GM18517 (cell line): ENCODE measurements at regions not wholly inside any gene's neighbourhood (a gene's known extent, or its start where the extent isn't known, plus 50 kb on each side); places are given as distances from the start of the nearest gene placed in this dataset.

Source experiments
- ATAC-seq: cut with Tn5 transposase; IDR thresholded peaks from one replicate; pipeline ENCODE4 v1.9.1; 2021; ENCODE audit warnings: mild to moderate bottlenecking, moderate library complexity; ENCODE audit not compliant: unreplicated experiment

DNA sequence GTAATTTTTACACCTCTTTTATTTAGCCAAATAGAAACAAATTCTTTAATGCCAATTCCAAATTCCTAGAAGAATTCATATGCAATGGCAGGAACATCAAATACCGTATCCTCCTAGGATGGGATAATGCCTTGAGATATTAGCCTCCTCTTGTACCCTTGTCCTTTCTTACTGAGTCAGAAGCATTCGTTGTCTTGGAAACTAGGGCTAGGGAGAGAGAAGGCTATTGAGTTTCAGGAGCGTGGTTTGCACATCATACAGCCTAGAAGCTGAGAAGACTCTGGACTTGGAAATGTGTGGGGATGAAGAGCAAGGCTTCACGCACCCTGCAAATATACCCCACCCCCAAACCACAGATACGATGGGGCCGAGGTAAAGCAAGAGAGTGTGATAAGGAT is 300.7 kb downstream of the SP3 start:
- no peak for ATAC-seq

DNA sequence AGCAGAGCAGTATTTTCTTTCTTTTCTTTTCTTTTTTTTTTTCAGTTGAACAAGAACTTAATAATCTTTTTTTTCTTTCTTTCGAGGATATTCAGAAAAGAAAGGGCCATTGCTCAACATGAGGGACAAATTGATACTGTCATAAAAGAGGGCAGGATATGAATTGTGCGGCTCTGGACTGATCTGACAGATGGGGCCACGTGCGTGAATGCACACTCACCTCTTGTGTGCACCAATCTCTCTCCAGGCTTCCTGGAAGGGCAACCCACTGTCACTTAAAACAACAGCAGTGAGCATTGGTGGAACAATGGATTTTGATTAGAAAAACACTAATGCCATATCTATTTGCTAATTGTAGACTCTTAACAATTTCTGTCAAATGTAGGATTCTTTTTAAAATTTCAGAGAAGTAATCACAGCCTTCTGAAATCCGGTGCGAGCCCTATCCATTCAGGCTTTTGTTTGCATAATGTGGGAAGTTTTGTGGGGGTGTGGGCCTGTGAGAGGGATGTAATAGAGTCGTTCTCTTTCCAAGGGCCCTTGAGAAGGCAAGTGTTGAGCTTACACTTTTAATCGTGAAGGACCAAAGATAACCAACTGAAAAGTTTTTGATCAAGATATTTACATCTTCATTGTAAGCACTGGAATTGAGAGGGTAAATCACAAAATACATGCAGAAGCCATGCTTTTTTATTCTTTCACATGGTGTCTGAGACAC is 298.8 kb downstream of the SP3 start:
- no peak for ATAC-seq

DNA sequence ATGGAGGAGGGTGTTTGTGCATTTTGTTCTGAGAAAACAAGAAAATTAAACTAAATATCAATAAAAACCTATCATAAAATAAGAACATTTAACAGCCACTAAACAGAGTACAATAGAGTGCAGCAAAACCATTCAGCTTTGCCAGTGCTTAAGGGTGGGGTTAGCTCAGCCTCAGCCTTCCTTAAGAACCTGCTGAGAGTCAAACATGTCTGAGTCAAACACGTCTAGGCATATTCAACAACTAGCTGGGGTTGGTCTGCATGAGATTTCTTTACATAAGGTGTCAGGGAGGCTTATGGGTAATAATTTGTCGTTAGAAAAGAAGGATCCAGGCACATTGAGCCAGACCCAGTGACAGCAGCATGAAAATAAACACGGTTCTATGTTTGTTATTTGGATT is 298.2 kb downstream of the SP3 start:
- ATAC-seq: no peak

DNA sequence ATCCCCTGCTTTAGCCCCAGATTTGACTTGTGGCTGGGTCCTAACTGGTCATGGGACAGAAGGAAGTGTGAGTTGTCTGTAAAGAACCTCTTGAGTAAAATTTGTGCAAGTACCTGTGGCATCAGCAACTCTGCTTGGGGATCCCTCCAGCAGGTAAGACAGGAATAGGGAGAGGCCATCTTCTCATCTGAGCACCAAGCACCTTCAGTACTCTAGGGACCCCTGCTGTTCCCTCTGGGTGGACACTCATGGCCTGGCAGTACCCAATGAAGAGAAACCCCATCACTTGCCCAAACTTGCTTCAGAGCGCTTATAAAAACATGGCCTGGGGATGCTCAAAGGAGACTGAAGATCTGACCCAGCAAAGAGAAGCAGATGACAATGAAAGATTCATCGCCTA is 297.8 kb downstream of the SP3 start:
- no peak for ATAC-seq

DNA sequence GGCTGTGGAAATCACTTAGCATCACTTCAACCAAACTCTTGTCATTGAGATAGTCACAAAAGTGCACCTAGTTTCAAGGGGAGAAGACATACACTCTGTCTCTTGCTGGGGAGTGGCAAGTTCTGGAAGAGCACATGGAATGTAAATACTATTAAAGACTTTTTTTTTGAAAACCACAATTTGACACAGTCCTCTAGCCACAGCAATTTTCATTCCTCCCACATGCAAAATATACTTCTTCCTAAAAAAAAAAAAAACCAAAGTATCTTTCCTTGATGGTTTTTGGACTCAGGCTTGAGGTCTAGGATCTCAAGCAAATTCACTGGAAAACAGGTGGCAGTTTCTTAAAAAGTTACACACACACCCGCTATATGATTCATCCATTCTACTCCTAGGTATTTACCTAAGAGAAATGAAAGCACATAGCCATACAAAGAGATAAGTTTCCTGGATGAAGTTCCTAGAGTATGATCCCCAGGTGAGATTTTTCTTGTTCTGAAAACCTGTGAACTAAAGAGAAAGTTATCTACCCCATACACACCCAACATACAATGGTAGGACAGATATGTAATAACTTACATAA is 295.8 kb downstream of the SP3 start:
- no peak for ATAC-seq

DNA sequence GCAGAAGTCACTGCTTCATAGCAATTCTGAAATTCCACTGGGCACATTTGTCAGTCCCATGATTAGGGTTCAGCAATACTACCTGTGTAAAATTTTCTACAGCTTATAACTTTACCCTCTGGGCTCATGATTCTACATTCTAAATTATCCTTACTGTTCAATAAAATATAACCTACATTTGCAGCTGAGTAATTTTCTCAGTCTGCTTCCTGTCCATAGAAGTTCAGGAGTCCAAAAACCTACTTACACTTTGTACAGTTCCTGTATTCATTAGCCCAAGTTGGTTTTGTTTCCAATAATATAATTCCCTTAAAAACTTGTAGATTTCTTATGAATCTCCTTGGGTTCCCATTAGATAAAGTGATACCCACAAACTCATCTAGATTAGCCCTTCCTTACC is 295.3 kb downstream of the SP3 start:
- no peak for ATAC-seq

DNA sequence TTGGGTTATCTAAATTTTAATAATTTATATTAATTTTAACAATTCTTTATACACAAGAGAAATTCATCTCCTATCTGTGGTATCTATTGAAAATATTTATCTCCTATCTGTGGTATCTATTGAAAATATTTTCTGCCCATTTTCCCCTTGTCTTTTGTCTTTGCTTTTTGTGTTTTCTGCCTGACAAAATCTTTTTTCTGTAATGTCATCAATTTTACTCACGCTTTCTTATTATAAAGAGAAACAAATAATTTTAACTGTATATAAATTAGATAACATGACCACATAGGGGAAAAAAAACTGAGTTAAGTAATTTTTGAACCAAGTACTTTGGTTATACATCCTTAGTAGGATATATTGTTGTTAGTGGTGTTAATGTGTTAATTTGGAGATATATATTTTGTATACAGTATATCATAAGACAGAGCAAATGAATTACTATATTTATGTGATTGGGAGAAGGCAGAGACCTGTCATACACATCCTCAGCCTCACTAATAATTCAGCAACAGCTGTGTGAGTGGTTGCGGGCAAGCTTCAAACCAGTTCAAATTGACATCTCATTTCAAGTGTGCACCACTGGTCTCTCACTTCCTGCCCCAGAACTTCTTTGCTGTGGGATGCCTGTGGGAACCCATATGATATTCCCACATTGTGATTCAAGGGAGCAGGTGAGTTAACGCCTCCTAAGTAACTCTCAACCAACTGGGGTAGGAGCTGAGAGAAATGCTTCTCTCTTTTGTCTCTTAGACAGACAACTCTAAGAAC is 292.4 kb downstream of the SP3 start:
- ATAC-seq: no peak

DNA sequence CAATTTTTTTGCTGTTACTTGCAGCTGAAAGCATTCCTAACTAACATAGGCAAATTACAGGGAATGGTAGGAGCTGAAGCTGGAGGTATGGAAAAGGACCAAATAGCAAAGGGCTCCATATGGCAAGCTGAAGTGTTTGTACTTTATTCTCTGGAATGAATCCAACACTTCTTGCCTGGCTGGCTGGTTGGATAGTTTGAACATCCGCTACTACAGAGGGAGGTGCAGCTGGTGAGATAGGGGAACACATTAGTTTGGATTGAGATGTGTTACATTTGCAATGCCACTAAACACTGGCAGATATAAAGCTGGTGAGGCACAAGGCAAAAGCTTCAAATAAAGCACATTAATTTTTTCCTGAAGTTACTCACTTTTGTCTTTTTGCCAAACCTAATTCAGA is 291.5 kb downstream of the SP3 start:
- ATAC-seq: no peak

DNA sequence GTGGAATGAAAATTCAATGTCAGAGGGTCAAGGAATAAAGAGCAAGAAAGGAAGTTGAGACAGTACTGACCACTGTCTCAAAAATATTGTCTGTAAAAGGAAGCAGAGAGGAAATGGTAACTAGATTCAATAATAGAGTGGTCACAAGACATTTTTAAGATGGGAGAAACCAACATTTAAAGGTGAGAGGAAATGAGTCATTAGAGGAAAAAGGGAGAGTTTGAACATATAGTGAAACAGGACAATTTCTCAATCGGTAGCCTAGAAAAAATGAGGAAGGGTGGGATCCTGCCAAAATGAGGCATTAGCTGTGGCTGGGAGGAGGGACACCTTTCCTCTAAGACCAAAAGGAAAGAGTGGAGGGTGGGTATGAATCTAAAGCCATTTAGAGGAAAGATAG is 288.5 kb downstream of the SP3 start:
- no peak for ATAC-seq

DNA sequence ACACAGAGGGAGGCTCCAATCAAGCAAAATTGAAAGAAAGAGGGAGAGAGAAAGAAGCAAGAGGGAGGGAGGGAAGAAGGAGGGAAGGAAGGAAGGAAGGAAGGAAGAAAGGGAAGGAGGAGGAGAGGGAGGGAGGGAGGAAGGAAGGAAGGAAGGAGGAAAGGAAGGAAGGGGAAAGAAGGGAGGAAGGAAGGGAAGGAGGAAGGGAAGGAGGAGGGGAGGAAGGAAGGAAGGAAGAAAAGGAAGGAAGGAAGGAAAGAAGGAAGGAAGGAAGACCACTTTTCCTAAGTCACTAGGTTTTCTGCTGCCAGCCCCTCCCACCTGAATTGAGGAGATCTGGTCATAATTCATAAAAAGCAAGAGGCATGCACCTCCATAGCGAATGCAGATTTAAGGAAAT is 287.0 kb downstream of the SP3 start:
- no peak for ATAC-seq

DNA sequence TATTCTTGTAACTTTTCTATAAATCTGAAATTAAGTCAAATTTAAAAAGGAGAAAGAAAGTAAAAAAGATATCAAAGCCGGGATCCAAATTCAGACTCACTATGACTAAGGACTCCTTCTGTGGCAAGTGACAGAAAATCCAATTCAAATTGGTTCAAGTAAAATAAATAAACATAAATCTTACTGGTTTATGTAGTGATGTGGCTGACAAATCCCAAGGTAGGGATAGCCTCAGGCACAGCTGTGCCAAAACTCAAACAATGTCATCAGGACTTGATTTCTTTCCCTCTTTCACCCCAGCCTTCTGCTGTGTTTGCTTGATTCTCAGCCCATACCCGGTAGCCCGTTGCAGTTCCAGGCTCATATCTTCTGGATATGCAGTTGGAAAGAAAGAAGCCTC is 284.6 kb downstream of the SP3 start:
- no peak for ATAC-seq

DNA sequence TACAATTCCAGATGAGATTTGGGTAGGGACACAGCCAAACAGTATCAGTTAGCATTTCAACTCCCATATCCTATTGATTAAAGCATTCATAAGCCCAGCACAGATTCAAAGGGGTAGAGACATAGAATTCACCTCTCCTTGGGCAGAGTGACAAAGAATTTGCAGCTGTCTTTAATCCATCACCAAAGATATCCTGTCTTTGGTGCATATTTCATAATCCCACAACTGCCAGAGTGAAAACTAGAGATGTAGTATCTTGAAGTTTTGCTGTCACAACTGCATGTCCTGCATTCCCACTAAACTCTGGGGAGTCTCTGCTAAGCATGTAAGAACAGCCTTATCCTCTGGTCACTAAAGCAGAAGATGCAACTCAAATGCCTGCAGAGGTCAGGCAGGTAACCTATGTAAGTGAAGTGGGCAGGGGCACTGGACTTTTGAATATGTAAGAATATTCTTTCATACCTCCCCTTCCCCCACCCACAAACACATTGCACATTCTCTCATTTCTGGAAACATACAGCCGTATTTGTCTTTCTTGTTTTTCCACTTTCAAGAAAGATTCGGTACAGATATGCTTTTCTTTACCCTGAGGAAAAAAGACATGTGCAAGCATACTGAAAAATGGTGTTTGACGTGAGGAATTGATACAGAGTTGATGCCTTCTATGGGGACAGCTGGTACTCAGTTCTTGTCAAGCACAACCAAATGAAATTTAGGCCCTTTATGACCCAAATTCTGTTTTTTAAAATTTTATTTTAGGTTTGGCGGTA is 283.1 kb downstream of the SP3 start:
- ATAC-seq: no peak

DNA sequence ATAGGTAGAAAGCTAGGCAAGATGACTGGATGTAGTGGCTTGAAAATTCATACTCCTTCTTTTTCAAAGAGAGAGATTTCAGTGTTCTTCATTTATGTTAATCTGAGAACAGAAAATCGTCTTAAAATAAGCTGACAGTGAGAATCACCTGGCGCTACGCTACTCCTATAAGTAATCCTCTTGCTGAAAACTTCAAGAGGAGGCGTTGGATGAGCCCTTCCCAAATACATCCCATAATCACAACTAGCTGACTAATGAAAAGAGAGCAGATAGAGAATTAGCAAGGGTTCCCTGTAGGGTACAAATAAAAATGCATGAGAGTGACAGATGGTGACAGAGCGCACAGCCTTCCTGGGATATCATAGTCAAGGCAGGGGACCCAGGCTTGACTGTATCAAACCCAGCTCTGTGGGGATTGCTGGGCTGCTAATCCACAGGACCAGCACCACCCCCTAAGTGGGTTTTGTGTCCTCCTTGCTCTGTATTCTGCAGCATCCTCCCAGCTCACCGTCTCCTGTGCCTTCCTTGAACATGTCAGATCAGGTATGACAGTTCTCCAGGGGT is 280.2 kb downstream of the SP3 start:
- ATAC-seq: no peak

DNA sequence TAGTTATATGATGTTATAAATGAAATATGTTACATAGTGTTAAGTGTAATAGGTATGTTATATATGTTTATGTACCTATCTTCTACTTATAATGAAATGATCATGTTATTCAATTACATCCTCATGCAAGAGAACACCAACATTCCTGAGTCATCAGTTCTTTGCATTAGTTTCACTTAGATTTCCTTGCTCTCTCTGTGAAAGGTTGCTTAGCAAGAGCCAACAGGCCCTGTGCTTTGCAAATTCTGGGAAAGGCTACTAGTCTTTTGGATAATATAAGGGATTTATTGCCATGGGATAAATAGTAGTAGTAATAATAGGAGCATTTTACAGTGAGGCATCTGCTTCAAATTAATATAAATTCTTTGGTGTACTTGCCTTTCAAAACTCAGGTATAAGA is 274.8 kb downstream of the SP3 start:
- ATAC-seq: no peak

DNA sequence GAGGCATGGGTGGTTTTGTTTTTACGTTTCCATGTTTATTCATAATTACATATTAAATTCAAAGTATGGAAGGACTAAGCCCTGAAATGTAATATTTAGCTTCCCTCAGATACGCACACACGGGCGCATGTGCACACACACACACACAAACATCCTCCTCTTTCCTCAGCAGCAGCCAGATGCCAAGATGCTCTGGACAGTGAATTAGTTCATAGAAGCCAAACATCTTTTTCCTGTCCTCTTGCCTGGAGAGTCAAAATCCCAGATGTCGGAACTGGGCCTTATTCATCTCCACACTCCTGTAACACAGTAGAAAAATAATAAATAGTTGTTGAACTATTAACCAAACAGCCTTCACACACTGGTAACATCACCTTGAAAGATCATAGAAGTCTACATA is 273.1 kb downstream of the SP3 start:
- ATAC-seq: no peak

DNA sequence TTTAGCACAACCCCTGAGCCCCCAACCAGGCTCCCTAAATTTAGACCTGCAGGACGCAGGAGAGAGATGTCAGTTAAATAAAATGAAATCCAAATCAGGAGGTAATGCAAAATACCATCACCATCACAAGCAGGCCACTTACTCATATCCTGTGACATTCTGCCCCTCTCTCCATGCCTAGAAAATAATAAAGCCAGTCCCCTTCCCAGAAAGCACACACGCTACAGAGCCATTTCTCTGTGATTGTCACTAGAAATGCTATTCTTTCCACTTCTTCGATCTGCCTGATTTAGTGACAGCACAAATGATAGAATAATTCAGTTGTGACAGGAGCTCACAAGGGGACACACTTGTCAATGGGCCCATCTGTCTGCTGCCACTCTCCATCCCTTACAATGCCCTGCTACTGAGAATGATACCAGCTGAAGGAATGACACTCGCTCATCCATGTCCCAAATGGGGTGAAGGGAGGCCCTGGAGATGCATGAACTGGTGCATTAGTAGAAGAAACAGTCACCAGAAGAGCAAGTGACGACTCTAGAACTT is 272.1 kb downstream of the SP3 start:
- no peak for ATAC-seq

DNA sequence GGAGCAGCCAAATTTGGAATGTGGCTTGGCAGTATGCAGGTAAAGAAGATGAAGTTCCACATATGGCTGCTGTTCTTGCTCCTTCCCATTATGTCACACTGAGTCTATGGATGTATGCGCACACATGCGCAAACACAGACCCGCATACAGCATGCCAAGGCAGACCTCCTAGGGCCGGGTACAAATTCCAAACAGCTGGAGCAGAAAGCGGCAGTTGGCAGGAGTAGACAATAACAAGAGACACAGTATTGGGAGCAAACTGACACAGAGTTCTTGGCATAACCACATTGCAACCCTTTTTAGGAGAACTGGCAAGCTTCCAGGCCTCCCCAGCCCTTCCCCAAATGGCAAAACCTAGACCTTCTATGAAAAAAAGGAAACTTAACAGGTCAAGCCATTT is 268.9 kb downstream of the SP3 start:
- no peak for ATAC-seq

DNA sequence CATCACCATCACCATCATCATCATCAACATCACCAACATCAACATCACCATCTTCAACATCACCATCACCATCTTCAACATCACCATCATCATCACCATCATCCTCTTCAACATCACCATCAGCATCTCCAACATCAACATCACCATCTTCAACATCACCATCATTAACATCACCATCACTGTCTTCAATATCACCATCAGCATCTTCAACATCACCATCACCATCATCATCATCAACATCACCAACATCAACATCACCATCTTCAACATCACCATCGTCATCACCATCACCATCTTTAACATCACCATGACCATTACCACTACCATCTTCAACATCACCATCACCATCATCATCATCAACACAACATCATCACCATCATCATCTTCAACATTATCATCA is 267.2 kb downstream of the SP3 start:
- no peak for ATAC-seq

DNA sequence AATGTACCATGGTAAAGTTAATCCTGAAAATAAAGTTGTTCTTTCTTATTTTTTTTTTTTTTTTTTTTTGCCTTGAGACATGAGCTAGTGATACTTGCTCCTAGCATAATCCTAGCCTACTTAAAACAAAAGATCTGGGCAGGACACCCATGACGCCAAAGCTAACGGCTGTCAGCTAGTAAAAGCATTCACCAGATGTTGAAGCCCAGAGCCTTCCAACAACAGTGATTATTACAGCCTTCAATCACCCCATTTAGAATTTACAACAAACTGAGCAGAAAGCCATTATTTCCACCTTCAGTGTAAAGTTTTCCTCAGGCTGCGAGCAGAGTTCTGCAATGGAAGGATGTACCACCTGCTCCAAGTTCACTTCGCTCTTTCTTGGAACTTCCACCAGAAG is 259.5 kb downstream of the SP3 start:
- ATAC-seq: no peak

DNA sequence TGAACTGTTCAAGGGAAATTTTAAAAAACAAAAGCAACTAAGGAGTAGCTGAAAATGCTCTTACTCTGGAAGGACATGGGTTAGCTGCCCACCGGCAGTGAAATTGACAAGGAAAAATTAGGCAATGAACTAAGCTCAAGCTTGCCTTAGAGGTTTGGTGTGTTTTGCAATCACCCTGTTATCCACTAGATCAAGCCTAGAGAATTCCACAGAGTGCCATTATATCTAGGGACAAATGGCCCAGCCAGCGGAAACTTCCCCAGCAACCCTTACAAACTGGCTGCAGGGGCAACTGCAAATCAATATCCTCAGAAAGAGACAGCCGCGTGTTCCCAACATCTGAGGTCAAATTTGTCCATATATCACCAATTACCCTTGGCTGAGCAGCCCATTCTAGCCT is 258.2 kb downstream of the SP3 start:
- ATAC-seq: no peak

DNA sequence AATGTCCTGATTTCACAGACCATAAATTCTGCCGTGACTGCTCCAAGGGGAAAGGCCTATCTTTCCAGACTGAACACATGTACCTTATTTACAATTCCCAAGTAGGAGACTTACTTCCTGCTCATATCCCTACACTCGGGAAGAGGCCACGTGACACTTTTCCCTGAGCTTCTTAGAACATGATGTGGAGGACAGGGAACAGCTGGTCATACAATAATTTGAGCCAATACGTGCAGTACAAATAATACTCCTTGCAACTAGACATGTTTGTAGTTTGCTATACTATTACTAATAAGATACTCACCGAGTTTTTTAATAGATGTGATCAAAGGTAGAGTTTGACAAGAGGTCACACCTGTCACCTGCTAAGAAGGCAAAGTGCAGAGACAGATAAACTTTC is 256.4 kb downstream of the SP3 start:
- no peak for ATAC-seq
